OCI-LY3 (cell line): ENCODE measurements at regions not wholly inside any gene's neighbourhood (a gene's known extent, or its start where the extent isn't known, plus 50 kb on each side); places are given as distances from the start of the nearest gene placed in this dataset.
"Not testable (repeated sequence)": the region's sequence is repeated elsewhere in the genome, so short reads cannot be mapped to it uniquely, and the experiment has no call there.

Experiments used
- CTCF ChIP-seq: fragments of 200-600, 300-600 bp; sonication (generic); IDR thresholded peaks from 2 replicates; pipeline ENCODE4 v1.5.1; 2014; ENCODE audit warnings: antibody characterized with exemption, low read length, low read depth
- EZH2phosphoT487 ChIP-seq: fragments of 200-600 bp; shearing (Covaris generic); IDR thresholded peaks from 2 replicates; pipeline ENCODE4 v1.6.1; 2018; ENCODE audit warnings: antibody characterized with exemption, mixed run types, low read depth

- TF ChIP-seq CTCF, EZH2phosphoT487: not testable (repeated sequence)
These were observed 113.2 kb upstream of the PRSS1 start for GRCh38 chr7:142636107-142636506.
